ENCODE measurements at regions not wholly inside any gene's neighbourhood (a gene's known extent, or its start where the extent isn't known, plus 50 kb on each side); places are given as distances from the start of the nearest gene placed in this dataset.
A peak's percentile ranks its signal among the peaks of the same experiment; 100 is the strongest.
"Not testable (repeated sequence)": the region's sequence is repeated elsewhere in the genome, so short reads cannot be mapped to it uniquely, and the experiment has no call there.

DNA sequence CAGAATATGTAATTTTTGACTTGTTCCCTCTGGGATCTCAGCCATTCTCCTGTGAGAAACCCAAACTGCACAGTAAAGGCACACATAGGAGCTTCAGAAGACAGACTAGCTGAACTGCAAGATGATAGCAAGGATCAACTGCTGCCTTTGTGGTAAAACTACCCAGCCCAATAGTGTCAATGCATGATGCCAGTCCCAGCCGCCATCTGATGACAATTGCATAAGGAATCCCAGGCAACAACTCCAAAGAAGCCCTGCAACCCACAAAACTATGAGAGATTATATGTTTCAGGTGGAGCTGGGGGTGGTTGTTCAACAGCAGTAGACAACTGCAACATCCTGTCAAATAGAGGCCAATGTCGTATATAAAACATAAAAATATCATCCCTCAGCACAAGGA is 192.4 kb upstream of the ARPP21 start:
- no peak for DNase-seq

GRCh38 chr3:35448121-35448520 is 191.2 kb upstream of the ARPP21 start:
- no peak for DNase-seq

DNA sequence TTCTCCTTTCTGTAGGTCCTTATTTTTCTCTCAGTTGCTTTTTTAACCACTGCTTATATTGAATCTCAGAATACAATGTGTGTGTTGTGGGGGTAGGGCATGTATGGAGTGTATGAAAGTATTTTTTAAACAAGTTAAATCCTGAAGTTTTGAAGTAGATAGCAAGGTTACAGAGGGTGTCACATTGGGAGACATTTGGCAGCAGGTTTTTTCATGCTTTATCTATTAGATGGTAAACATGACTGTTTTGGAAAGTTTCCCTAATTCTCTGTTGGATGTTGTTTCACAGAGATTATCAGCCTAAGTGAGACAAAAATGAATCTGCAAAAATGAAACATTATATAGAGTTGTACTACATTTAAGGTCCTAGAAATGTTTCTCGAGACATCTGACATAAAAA is 190.6 kb upstream of the ARPP21 start:
- no peak for DNase-seq

DNA sequence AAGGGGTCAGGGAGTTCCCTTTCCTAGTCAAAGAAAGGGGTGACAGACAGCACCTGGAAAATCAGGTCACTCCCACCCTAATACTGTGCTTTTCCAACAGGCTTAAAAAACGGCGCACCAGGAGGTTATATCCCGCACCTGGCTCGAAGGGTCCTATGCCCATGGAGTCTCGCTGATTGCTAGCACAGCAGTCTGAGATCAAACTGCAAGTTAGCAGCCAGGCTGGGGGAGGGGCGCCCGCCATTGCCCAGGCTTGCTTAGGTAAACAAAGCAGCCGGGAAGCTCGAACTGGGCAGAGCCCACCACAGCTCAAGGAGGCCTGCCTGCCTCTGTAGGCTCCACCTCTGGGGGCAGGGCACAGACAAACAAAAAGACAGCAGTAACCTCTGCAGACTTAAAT is 184.5 kb upstream of the ARPP21 start:
- not testable (repeated sequence) for DNase-seq

DNA sequence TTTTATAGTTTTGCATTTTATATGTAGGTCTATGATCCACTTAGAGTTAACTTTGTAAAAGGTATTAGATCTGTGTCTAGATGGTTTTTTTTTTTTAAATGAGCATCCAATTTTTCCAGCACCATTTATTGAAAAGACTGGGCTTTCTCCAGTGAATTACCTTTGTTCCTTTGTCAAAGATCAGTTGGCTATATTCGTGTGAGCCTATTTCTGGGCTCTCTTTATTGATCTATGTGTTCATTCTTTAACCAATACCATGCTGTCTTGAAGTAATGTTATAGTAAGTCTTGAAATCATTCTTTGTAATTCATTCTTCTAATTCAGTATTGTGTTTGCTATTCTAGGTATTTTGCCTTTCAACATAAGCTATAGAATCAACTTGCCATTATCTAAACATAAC is 165.4 kb upstream of the ARPP21 start:
- DNase-seq: no peak

GRCh38 chr3:35482566-35482965 is 156.8 kb upstream of the ARPP21 start:
- not testable (repeated sequence) for DNase-seq

DNA sequence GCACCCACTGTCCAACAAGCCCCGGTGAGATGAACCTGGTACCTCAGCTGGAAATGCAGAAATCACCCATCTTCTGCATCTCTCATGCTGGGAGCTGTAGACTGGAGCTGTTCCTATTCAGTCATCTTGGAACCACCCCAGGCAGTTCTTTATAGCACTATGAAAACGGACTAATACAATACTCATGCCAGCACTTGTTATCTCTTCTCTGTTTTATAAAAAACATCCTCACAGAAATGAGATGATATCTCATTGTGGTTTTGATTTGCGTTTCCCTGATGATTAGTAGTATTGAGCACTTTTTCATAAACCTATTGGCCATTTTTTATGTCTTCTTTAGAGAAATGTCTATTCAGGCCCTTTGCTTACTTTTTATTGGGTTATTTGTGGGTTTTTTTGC is 156.2 kb upstream of the ARPP21 start:
- no peak for DNase-seq

DNA sequence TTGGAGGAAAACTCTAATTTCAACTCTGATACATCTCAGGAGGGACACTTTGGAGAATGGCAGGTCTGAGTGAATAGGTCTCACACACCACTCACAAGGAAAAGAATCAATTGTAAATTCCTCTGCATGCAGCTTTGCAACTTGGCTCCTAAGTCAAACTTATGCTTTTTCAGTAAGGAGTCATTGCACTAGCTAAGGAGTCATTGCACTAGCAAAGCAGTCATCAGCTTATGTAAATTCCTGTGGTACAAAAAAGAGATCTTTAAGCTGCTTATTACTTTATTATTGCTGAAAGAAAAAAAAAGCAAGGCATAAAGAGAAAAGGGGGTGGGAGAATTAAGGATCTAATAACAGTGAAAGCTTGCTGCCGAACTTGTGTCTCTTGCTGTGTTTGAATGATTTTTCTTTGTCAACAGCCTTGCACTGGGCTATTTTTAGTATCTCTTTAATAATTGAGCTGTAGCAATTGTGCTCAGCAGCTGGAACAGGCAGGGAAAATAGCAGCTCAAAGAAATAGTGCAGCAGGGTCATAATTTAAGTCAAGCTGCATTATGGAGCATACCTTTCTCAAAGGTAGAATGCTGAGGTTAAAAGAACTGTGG is 154.3 kb upstream of the ARPP21 start:
- no peak for DNase-seq

- DNase-seq: no peak
Observed at GRCh38 chr3:35486295-35486694, 153.0 kb upstream of the ARPP21 start.

- DNase-seq: no peak
Observed at GRCh38 chr3:35487376-35487775, 151.9 kb upstream of the ARPP21 start.

- no peak for DNase-seq
Observed at GRCh38 chr3:35488526-35488925, 150.8 kb upstream of the ARPP21 start.

GRCh38 chr3:35492841-35493240 is 146.5 kb upstream of the ARPP21 start:
- peak; percentile 35 for DNase-seq

DNA sequence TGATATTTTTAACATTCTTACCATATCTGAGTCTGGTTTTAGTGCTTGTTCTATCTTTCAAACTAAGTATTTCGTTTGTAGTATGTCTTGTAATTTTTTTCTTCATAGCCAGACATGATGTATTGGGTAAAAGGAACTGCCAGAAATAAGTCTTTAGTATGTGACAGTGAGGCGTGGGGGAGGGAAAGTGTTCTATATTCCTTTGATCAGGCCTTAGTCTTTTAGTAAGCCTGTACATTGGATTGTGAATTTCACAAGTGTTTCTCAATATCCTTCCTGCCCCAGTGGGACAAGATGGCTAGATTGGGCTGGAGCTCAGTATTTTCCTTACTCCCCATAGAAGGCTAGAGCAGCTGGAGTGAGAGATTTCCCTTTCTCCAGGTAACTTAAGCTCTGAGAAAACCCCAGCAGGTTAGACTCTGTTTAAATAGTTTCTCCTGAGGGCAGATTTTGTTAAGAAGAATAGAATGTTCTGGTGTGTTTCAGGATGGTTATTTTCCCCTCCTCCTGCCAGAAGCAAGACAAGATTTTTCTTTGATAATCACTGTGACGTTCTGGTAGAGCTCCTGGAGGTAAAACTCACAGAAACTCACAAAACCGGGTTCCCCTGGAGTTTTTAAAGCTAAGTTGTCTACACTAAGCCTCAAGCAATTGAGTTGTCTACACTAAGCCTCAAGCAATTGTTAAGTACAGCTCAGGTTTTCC is 140.7 kb upstream of the ARPP21 start:
- no peak for DNase-seq

GRCh38 chr3:35500641-35501350 is 138.5 kb upstream of the ARPP21 start:
- no peak for DNase-seq

DNA sequence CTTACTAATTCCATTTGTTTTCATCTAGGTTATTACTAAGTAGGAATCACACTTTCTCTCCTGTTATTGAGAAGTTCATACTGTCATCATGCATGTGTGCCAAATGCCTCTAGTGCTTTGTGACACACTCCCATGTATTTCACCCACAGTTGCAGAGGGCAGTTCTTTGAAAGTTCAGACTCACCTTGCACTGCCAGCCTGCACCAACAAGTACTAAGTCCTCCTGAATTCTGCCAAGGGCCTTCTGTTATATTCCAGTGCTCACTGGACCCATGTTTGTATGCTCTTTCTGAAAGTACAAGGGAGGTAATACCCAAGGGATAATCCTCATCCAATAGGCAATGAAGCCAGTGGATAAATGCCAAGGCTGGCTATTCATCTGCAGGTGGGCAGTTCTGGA is 136.6 kb upstream of the ARPP21 start:
- no peak for DNase-seq

DNA sequence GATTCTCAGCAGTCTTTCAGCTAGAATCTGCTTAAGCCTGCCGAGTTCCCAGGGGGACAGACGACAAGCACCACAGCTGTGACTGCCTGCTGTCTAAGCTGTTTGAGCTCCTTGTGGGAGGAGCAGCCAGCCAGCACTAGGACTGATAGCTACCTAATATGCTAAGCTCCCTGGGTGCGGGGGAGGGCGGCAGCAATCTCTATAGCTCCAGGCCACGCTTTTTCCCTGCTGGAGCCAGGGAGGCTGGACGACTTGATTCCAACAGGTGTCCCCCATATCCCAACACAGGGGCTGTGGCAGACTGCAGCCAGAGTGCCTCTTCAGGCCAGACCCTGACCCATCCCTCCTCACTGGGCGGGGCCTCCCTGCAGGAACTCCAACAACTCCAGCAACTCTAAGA is 134.1 kb upstream of the ARPP21 start:
- no peak for DNase-seq

DNA sequence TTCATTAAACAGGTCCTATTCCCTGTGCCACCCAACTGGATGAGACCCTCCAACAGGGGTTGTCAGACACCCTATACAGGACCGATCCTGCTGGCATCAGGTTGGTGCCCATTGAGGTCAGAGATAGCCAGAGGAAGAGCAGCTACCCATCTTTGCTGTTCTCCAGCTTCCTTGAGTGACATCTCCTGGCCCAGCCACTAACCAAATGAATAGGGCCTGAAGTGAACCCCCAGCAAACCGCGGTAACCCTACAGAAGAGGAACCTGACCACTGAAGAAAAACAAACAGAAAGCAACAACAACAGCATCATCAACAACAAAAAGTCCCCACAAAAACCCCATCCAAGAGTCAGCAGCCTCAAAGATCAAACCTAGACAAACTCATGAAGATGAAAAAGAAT is 133.6 kb upstream of the ARPP21 start:
- no peak for DNase-seq

DNA sequence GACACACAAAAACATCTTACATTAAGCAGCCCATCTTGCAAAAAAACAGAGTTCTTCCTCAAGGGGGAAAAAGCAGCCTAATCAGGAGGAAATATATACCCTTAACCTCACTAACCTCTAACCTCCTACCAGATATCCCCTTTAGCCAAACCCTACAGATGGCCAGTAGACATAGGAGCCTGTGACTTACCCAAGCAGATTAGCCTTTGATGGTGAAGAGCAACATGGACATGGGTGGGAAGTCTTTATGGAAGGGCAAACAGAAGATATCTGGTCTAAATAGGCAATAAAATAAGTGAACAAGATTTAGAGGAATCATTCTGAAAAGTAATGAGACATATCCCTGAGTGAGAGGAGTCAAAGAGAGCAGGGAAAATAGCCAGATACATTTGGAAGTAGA is 119.4 kb upstream of the ARPP21 start:
- no peak for DNase-seq

GRCh38 chr3:35521196-35521595 is 118.1 kb upstream of the ARPP21 start:
- no peak for DNase-seq

DNA sequence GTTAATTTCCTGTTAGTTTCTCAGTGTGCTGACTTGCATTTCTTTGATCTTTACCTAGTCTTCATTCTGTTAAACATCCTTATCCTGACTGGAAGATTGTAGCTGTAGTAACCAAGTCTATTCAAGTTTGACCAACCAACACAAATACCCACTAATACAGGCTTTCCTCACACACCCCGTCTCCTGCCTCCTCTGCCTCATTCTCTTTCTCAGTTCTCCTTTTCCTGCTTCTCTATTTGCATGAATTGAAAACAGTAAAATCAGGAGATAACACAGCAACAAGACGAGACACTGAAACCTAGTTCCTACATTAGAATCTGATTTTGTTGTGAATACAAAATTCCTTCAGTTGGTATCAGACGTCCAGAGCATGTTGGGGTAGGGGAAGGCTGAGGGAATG is 116.9 kb upstream of the ARPP21 start:
- no peak for DNase-seq

DNA sequence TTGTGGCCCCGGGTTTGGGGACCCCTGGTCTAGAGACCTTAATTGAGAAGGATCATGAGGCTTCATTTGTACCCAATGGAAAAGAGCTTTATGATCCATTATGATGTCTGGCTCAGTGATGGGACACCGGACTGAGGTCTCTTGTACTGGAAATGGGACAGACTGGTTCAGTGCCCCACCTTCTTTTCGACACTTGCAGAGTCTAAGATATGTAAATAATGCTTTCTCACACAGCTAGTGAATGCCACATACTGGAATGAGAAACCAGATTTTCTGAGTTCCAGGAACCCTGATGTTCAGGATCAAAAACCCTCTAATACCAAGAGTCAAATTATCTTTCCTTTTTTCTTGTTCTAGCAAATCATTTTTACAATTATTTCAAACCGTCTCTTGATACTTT is 116.3 kb upstream of the ARPP21 start:
- DNase-seq: no peak

DNA sequence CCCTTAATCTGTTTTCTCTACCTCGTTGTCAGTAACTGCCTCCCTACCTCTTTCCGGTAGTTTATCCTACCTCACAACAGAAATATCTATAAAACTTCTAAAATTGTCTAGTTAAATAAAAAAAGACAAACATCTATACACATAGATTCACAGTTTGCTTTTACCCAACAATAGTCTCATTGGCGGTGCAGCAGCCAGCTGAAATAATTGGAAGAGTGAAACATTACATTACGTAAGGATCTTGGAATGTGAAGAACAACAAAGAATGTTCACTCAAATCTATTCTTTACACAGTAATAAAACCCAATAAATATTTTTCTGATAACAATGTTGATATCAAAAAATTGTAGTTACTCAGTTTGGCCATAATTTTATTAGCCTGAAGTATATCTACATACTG is 115.5 kb upstream of the ARPP21 start:
- DNase-seq: no peak

DNA sequence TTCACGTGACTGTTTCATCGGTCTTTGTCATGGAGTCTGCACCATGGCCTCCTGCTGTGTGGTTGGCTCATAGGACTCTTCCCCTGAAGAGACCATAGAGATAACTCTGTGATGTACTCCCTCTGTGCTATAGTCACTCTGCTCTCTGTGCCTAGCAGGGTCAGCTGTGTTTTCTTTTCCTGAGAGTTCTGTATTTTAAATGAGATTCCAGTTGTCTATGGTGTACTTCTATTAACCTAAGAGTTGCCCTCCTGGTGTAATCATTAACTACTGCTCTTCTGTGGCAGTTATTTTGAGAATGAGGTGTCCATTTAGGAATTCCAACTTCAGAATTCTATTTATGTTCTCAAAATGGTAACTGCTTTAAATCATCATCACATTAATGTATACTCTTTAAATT is 114.5 kb upstream of the ARPP21 start:
- DNase-seq: no peak

DNA sequence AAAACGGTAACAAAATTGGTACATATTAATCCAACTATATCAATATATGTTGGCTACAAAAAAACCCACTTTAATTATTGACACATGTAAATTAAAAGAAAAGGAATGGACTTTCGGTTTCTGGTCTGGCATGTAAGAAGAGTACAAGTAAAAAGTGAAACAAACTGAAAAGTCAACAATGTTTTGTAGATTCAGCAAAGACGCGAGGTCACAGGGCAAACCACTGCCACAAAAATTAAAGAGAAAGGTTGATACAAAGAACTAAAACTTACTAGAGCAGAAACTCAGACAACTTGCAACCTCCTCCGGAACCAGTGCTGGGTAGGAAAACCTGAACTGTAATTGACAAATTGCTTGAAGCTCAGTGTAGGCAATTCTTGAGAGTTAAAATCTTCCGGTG is 110.6 kb upstream of the ARPP21 start:
- no peak for DNase-seq

DNA sequence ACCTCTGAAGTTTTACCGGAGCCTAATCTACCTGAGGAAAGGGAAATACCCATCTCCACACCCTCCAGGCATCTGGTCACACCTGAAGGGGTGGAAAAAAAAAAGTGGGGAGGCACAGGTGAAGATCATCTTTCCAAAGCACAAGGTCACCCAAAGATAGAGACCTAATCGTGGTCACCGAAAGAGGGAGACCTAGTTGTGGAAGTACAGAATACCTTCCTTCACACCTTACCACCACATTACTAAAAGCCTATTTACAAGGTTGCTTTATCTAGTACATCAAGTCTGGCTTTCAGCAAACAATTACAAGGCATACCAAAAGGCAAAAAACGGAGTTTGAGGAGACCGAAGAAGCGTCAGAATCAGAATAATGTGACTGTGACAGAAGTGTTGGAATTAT is 110.0 kb upstream of the ARPP21 start:
- no peak for DNase-seq
